ENCODE measurements at regions not wholly inside any gene's neighbourhood (a gene's known extent, or its start where the extent isn't known, plus 50 kb on each side); places are given as distances from the start of the nearest gene placed in this dataset.

GRCh38 chr14:98602983-98603382, 669.0 kb downstream of the BCL11B start:
- TF ChIP-seq ZNF274 (IDR thresholded peaks at IDR 0.05; ENCODE audit: low read depth, low read length): no peak
- no peak for TF ChIP-seq SUZ12 (IDR thresholded peaks at IDR 0.05; ENCODE audit: extremely low read depth, insufficient read depth, insufficient read length)
- no peak for TF ChIP-seq YY1 (IDR thresholded peaks at IDR 0.05; ENCODE audit: insufficient read depth, insufficient read length)
